Naive B cell (primary cell): ENCODE measurements at regions not wholly inside any gene's neighbourhood (a gene's known extent, or its start where the extent isn't known, plus 50 kb on each side); places are given as distances from the start of the nearest gene placed in this dataset.
"Not testable (repeated sequence)": the region's sequence is repeated elsewhere in the genome, so short reads cannot be mapped to it uniquely, and the experiment has no call there.

Source experiments
- ATAC-seq, 2 donors: fragments of 150-1000 bp; cut with Tn5 transposase; 2 replicates each; pipeline ENCODE4 v1.10.0; 2021; ENCODE audit warnings: low read depth in 2 of 2, mild to moderate bottlenecking in 2 of 2, moderate library complexity in 2 of 2
- DNase-seq: peaks from one replicate; pipeline ENCODE4 v3.0.0; 2022
- H3K27ac Mint-ChIP-seq, 6 donors: one replicate each; pipeline ENCODE4 v1.8.0; 2020 to 2022; ENCODE audit warnings: mild to moderate bottlenecking in 6 of 6, mixed read lengths in 6 of 6, moderate library complexity in 5 of 6, inconsistent platforms in 2 of 6
- H3K27me3 Mint-ChIP-seq, 3 donors: one replicate each; pipeline ENCODE4 v1.8.0; 2021 to 2022; ENCODE audit warnings: mixed read lengths in 3 of 3, mild to moderate bottlenecking in 1 of 3
- H3K36me3 Mint-ChIP-seq, 2 donors: one replicate each; pipeline ENCODE4 v1.8.0; 2020 to 2022; ENCODE audit warnings: mixed read lengths in 2 of 2, inconsistent platforms in 1 of 2, mild to moderate bottlenecking in 1 of 2
- H3K4me1 Mint-ChIP-seq, 3 donors: one replicate each; pipeline ENCODE4 v1.8.0; 2020 to 2022; ENCODE audit warnings: mixed read lengths in 3 of 3, inconsistent platforms in 1 of 3, mild to moderate bottlenecking in 1 of 3, moderate library complexity in 1 of 3
- H3K4me3 Mint-ChIP-seq, 8 donors: one replicate each; pipeline ENCODE4 v1.8.0; 2020 to 2022; ENCODE audit warnings: mild to moderate bottlenecking in 8 of 8, mixed read lengths in 8 of 8, moderate library complexity in 8 of 8, inconsistent platforms in 2 of 8
- H3K9me3 Mint-ChIP-seq, 7 donors: one replicate each; pipeline ENCODE4 v1.8.0; 2020 to 2022; ENCODE audit warnings: mixed read lengths in 7 of 7, mild to moderate bottlenecking in 5 of 7, inconsistent platforms in 2 of 7, moderate library complexity in 1 of 7

DNA sequence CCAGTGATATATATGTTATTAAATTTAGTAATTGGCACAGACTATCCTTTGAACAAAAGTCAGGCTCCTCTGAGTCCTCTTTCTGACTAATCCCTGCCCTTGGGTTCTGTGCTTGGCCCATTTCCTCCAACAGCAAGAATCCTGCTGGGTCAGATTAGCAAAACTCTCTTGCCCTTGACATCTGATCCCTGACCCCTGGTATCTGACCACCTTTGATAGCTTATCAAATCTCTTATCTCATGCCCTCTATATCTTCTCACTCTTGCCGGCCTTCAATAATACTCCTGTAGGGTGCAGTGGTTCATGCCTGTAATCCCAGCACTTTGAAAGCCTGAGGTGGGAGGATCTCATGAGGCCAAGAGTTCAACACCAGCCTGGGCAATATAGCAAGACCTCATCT is 245.5 kb upstream of the FAM47A start:
- Mint-ChIP-seq H3K36me3 (no peaks in the 10 kb centered on the region), H3K4me1 (no peaks in the 10 kb centered on the region), H3K27ac (no peak overlapping the region), H3K4me3 (no peak overlapping the region), H3K27me3 (no peaks in the 10 kb centered on the region), H3K9me3 (peaks cover 0 to 9% (median 4%) of the 10 kb centered on the region in 7 donors)
- ATAC-seq (no peak), DNase-seq (no peak)

DNA sequence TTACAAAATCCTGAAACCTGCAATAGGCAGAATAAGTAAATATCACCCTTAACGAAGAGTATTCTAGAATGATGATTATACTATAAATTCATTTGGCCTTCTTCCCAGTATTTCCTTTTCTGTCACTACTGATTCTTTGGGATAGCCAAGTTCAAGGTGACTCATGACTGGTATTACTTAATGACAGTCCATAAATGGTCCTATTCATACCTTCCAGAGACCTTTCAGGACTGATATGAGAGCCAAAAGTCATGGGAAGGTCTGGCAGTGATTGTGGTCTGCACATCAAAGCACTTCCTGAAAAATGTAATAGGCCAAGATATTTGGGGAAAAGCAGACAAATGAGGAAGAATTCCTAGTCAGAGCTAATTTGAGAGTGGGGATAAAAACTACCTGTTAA is 239.6 kb upstream of the FAM47A start:
- Mint-ChIP-seq H3K4me1 (no peaks in the 10 kb centered on the region), H3K27ac (no peak overlapping the region), H3K9me3 (peaks cover 0 to 15% (median 7%) of the 10 kb centered on the region in 7 donors), H3K27me3 (no peaks in the 10 kb centered on the region), H3K36me3 (no peaks in the 10 kb centered on the region), H3K4me3 (no peak overlapping the region)
- DNase-seq (no peak), ATAC-seq (no peak)

DNA sequence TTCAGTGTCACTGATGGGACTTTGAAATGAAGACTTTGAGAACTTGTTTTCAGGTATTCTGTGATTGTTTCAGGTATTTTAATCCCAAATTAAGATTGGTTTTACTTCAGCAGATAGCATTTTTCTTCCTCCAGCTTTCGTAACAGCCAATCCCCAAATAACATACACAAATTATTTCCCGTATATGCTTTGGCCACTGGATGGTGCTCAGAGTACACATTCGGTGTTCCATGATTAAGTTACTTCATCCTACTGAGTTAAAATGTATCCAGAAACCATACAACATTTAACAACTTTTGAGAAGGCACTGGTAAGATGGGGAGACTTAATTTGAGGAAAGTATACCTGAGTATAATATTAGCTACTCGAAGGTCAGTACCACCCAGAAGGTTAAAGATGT is 233.4 kb upstream of the FAM47A start:
- H3K27me3 Mint-ChIP-seq, result no peaks in the 10 kb centered on the region
- ATAC-seq, result no peak
- H3K4me3 Mint-ChIP-seq, result no peak overlapping the region
- no peaks in the 10 kb centered on the region for H3K36me3 Mint-ChIP-seq
- H3K9me3 Mint-ChIP-seq, result peaks cover 0 to 11% (median 2%) of the 10 kb centered on the region in 7 donors
- no peak overlapping the region for H3K27ac Mint-ChIP-seq
- DNase-seq, result no peak
- H3K4me1 Mint-ChIP-seq, result no peaks in the 10 kb centered on the region

DNA sequence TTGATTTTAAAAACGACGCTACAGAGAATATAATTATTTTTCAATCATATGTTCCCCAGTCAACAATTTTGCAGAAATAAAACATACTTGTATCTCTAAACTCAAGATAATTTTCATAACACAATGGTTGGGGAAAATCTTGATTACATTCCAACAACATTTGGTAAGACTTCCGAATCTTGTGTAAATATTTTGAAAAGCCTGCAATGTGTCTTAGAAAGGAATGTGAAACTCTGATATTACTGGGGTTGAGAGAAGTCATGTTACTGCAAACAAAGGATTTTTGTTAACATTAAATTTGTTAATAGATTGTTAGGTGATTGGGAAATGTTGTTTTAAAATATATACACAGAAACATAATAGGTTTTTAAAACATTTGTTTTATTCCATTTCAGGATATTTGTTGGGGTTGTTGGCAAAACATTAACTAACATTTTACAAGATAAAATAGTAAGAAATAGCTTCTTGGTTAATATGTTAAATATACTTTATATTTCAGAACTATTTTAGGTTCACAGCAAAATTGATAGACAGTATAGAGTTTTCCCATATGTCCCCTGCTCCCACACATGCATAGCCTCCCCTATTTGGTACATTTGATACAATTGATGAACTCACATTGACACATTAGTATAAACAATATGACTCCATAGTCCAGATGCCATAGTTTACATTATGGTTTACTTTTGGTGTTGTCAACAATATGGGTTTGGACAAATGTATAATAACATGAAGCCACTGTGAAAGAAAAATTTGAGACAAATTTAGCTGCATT is 218.6 kb upstream of the FAM47A start:
- Mint-ChIP-seq H3K4me1 (no peaks in the 10 kb centered on the region), H3K4me3 (no peak overlapping the region), H3K36me3 (no peaks in the 10 kb centered on the region), H3K9me3 (peaks cover 0 to 11% (median 5%) of the 10 kb centered on the region in 7 donors), H3K27ac (no peak overlapping the region), H3K27me3 (no peaks in the 10 kb centered on the region)
- DNase-seq (no peak), ATAC-seq (no peak)

DNA sequence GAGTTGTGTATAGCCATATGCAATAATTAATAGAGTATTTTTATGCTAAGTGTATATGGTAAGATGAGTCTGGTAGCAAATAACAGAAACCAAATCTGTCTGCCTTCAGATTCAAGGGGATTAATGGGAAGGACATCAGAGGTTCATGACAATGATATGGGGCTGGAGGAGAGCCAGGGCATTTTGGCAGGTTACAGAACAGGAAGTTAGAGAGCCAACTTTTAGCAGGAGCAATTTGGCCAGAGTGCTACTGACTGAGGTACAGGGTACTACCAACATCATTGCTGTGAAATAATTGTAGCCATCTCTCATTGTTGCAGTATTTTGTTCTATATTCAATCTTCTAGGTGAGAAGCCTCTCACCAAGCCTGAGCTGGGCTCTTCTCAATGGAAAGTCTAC is 210.9 kb upstream of the FAM47A start:
- Mint-ChIP-seq H3K4me3 (no peak overlapping the region), H3K9me3 (peaks cover 0 to 15% (median 5%) of the 10 kb centered on the region in 7 donors), H3K4me1 (no peaks in the 10 kb centered on the region), H3K27me3 (no peaks in the 10 kb centered on the region), H3K36me3 (no peaks in the 10 kb centered on the region), H3K27ac (no peak overlapping the region)
- DNase-seq (no peak), ATAC-seq (no peak)

DNA sequence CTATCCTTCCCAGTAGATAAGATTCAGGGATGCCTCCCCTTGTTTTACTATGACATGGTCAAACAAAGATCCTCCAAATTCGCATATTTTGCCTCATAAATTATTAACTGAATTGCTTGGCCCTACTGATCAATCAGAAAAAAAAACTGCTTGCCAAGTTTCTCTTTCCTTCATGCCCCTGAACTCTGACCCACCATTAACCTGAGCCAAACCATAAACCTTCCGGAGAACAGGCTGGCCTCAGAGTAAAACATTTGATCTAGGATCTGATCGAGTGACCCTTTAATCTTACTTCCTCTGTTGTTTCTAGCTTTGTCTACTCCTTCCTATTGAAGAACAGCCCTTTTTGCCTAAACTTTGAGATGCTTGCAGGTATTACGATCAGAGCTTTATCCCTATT is 209.7 kb upstream of the FAM47A start:
- Mint-ChIP-seq H3K4me3 (no peak overlapping the region), H3K4me1 (no peaks in the 10 kb centered on the region), H3K9me3 (peaks cover 3 to 14% (median 5%) of the 10 kb centered on the region in 7 donors), H3K36me3 (no peaks in the 10 kb centered on the region), H3K27ac (no peak overlapping the region), H3K27me3 (no peaks in the 10 kb centered on the region)
- no peak for ATAC-seq
- DNase-seq, result no peak

DNA sequence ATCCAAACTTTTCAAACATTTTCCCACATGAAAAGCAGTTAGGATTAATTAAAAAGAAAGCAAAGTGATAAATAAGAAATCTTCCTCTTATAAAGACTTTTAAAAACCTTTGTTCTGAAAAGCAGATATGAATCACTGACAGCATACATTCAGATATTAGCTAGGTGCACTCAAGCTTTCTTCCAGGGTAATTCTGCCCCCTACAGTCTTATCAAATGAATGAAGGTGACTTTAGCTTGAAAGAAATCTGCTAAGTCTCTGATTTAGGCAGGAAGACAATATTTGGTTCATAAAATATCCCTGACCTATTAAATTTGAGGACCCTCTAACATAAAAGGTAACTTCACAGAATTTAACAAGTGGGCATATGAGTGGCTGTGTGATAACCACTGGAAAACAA is 209.1 kb upstream of the FAM47A start:
- Mint-ChIP-seq H3K36me3 (no peaks in the 10 kb centered on the region), H3K27ac (no peak overlapping the region), H3K4me1 (no peaks in the 10 kb centered on the region), H3K27me3 (no peaks in the 10 kb centered on the region), H3K9me3 (peaks cover 0 to 10% (median 4%) of the 10 kb centered on the region in 7 donors), H3K4me3 (no peak overlapping the region)
- ATAC-seq (no peak), DNase-seq (no peak)

DNA sequence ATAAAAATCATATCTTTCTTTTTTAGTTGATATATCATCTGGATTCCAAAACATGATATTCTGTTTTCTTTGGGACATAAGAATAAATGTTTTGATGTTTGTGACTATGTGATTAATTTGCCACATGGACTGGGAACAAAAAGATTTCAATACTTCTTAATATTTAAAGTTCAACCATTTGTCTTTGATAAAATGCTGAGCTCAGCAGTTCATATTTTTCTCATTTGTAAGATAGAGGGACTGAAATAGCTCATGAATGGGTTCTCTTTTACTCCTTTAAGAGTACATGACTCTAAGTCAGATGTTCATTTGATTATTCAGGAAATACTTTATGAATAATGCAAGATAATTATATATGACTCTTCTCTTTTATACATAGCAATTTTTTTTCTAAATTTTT is 205.9 kb upstream of the FAM47A start:
- no peak overlapping the region for H3K27ac Mint-ChIP-seq

DNA sequence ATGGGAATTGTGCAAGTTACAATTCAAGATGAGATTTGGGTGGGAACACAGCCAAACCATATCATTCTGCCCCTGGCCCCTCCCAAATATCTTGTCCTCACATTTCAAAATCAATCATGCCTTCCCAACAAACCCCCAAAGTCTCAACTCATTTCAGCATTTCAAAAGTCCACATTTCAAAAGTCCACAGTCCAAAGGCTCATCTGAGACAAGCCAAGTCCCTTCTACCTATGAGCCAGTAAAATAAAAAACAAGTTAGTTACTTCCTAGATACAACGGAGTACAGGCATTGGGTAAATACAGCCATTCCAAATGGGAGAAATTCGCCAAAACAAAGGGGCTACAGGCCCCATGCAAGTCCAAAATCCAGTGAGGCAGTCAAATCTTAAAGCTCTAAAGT is 203.3 kb upstream of the FAM47A start:
- not testable (repeated sequence) for H3K9me3 Mint-ChIP-seq, H3K27me3 Mint-ChIP-seq, H3K27ac Mint-ChIP-seq, H3K4me3 Mint-ChIP-seq, H3K36me3 Mint-ChIP-seq, H3K4me1 Mint-ChIP-seq, ATAC-seq, DNase-seq

More for the DNA sequence above, 205.9 kb upstream of the FAM47A start:
- H3K36me3 Mint-ChIP-seq, result no peaks in the 10 kb centered on the region
- ATAC-seq (no peak), DNase-seq (no peak)
- H3K4me1 Mint-ChIP-seq, result no peaks in the 10 kb centered on the region
- H3K9me3 Mint-ChIP-seq, result peaks cover 0 to 10% (median 3%) of the 10 kb centered on the region in 7 donors
- H3K4me3 Mint-ChIP-seq, result no peak overlapping the region
- no peaks in the 10 kb centered on the region for H3K27me3 Mint-ChIP-seq

DNA sequence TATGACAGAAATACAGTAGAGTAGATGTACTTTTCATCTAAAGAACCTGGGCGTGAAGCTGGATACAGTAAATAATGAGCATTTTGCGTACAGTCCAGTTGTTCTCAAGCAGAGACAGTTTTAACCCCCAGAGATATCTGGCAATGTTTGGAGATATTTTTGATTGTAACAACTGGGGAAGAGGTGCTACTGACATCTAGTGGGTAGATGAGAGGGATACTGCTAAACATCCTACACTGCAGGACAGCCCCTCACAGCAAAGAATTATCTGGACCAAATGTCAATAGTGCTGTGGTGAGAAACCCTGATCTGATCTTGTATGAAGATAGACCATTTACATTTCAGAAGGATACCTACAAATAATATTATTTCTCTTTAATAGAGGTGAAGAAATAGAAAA is 200.2 kb upstream of the FAM47A start:
- Mint-ChIP-seq H3K27me3 (no peaks in the 10 kb centered on the region), H3K4me1 (no peaks in the 10 kb centered on the region), H3K36me3 (no peaks in the 10 kb centered on the region), H3K4me3 (no peak overlapping the region), H3K27ac (no peak overlapping the region), H3K9me3 (peaks cover 0 to 10% (median 0%) of the 10 kb centered on the region in 7 donors)
- ATAC-seq (no peak), DNase-seq (no peak)

DNA sequence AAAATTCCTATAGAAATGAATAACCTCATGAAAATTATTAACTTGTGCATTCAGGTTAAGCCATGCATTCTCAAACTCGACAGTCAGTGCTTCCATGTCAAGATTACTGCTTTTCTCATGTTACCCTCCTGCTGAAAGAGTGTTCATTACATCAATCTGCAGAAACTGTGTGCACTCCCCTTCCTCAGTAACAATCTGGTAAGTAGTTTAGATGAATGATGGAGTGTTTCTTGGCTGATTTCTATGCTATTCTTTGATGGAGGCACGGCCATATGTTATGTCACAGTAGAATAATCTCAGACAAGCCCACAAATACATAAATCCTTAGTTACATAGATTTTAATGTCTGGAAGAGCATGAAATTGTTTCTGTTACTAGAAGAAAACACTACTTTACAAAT is 193.3 kb upstream of the FAM47A start:
- no peak for ATAC-seq
- H3K36me3 Mint-ChIP-seq, result no peaks in the 10 kb centered on the region
- no peak overlapping the region for H3K27ac Mint-ChIP-seq
- H3K9me3 Mint-ChIP-seq, result peaks cover 0 to 1% (median 0%) of the 10 kb centered on the region in 7 donors
- no peak for DNase-seq
- no peaks in the 10 kb centered on the region for H3K27me3 Mint-ChIP-seq
- no peaks in the 10 kb centered on the region for H3K4me1 Mint-ChIP-seq
- no peak overlapping the region for H3K4me3 Mint-ChIP-seq

DNA sequence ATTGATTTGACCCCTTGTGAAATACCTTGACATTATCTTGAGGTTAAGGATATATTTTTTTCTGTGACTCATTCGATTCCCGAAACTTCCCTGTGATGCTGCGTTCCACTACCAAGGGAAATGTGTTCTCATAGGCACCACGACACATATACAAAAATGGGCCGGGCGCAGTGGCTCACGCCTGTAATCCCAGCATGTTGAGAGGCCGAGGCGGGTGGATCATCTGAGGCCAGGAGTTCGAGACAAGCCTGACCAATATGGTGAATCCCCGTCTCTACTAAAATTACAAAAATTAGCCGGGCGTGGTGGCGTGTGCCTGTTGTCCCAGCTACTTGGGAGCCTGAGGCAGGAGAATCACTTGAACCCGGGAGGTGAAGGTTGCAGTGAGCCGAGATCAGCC is 188.3 kb upstream of the FAM47A start:
- not testable (repeated sequence) for H3K4me1 Mint-ChIP-seq, H3K36me3 Mint-ChIP-seq, H3K27me3 Mint-ChIP-seq, DNase-seq, H3K27ac Mint-ChIP-seq, H3K9me3 Mint-ChIP-seq, ATAC-seq
- peak overlapping the region in 1 of 8 donors; percentile 65 for H3K4me3 Mint-ChIP-seq

DNA sequence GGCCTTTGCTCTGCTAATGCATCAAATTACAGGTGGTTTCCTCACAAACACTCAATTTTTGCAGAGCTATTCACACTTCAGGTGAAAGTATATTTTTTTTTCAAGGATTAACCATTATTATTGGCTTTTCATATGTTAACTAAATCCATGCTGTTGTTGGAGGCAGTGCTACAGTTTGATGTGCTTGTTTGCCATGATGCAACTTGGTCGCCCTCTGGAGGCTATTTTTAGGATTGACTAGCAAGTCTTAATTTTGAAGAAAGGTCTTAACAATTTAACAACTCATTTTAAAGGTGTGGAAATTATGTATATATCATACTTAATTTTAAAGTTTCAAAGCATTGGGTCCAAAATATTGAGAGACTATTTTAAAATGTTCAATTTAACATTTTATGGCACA is 168.8 kb upstream of the FAM47A start:
- Mint-ChIP-seq H3K27ac (no peak overlapping the region), H3K27me3 (no peaks in the 10 kb centered on the region), H3K36me3 (no peaks in the 10 kb centered on the region), H3K4me1 (no peaks in the 10 kb centered on the region), H3K4me3 (no peak overlapping the region), H3K9me3 (peaks cover 0 to 1% (median 0%) of the 10 kb centered on the region in 7 donors)
- DNase-seq (peak; percentile 0), ATAC-seq (no peak)

DNA sequence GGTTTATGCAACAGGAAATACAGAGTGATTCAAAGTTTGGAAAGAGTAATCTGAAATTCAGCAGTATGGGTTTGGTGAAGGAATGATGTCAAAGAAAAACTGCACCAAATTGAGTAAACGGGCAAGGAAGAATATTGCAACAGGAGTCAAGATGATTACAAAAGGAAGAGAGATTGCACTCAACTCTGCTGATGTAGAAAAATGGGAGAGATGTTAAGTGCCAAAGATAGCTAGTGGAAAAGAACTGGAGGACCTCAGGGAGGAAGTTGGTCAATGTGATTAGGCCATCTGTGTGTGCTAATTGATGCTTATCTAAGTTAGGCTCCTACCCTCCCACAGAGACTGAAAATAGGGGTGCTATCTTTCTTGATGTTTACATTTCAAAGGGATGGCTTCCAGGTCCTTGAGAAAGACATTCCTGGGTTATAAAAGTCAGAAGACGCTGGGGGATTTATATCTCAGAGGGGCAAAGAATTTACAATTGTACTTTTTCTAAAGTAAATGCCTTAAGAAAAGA is 167.4 kb upstream of the FAM47A start:
- Mint-ChIP-seq H3K27me3 (no peaks in the 10 kb centered on the region), H3K36me3 (no peaks in the 10 kb centered on the region), H3K4me3 (no peak overlapping the region), H3K27ac (no peak overlapping the region), H3K9me3 (peaks cover 0 to 3% (median 0%) of the 10 kb centered on the region in 7 donors), H3K4me1 (no peaks in the 10 kb centered on the region)
- ATAC-seq, result no peak
- DNase-seq, result no peak
